Testis (tissue), 2 donors: ENCODE measurements at regions not wholly inside any gene's neighbourhood (a gene's known extent, or its start where the extent isn't known, plus 50 kb on each side); places are given as distances from the start of the nearest gene placed in this dataset.

Experiments
- DNase-seq: peaks from one replicate; pipeline ENCODE4 v3.0.0-alpha.2; 2019
- H3K27ac ChIP-seq, 2 donors: fragments of 200-600 bp; sonication (generic); one replicate each; pipeline ENCODE4 v1.5.1; 2019
- H3K27me3 ChIP-seq: fragments of 200-600 bp; sonication (generic); one replicate; pipeline ENCODE4 v1.5.1; 2019
- H3K36me3 ChIP-seq: fragments of 200-600 bp; sonication (generic); one replicate; pipeline ENCODE4 v1.5.1; 2017; ENCODE audit warnings: low read depth; ENCODE audit errors: missing control alignments
- H3K4me1 ChIP-seq: fragments of 200-600 bp; sonication (generic); one replicate; pipeline ENCODE4 v1.5.1; 2019
- H3K4me3 ChIP-seq, 2 donors: fragments of 200-600 bp; sonication (generic); one replicate each; pipeline ENCODE4 v1.5.1; 2017 to 2019
- H3K9me3 ChIP-seq: fragments of 200-600 bp; sonication (generic); one replicate; pipeline ENCODE4 v1.5.1; 2017
- CTCF ChIP-seq, 3 experiments: fragments of 450-650 bp in 2 of 3; fragments of 200-600 bp in 1 of 3; sonication (generic) in 1 of 3; IDR thresholded peaks; one replicate each; pipeline ENCODE4 v1.5.1; 2016 to 2019; ENCODE audit warnings: antibody characterized with exemption in 3 of 3, mild to moderate bottlenecking in 2 of 3, moderate library complexity in 1 of 3
- POLR2A ChIP-seq: fragments of 450-650 bp; IDR thresholded peaks from one replicate; pipeline ENCODE4 v1.6.1; 2017; ENCODE audit warnings: antibody characterized with exemption, mild to moderate bottlenecking, moderate library complexity
- WGBS, 2 donors: methylation state at CpG; one replicate each; pipeline ENCODE4 v1.1.5; 2018; 5-methylcytosine and 5-hydroxymethylcytosine counted together
- intact Hi-C: fragments of 100-400 bp; cut with DNase I; formaldehyde crosslinking; loops from one replicate; pipeline ENCODE4 v1.15.1; 2023; ENCODE audit warnings: low total_unique reads

GRCh38 chr6:90811596-90812226, 224.8 kb upstream of the MAP3K7 start:
- WGBS, 2 donors, result 80 to 82% methylated on average over 11 of the region's 11 CpGs
- H3K36me3 ChIP-seq, result no peaks in the 10 kb centered on the region
- DNase-seq, result no peak
- H3K27me3 ChIP-seq, result no peaks in the 10 kb centered on the region
- intact Hi-C loops, result no loop called here
- no peak overlapping the region for H3K27ac ChIP-seq
- H3K9me3 ChIP-seq, result no peaks in the 10 kb centered on the region
- TF ChIP-seq CTCF (IDR thresholded peaks at IDR 0.05) (no peak), POLR2A (no peak)
- H3K4me1 ChIP-seq, result no peaks in the 10 kb centered on the region
- H3K4me3 ChIP-seq, result no peak overlapping the region

GRCh38 chr6:90809035-90809434, 222.2 kb upstream of the MAP3K7 start:
- no peaks in the 10 kb centered on the region for H3K9me3 ChIP-seq
- no peaks in the 10 kb centered on the region for H3K27me3 ChIP-seq
- no peak overlapping the region for H3K27ac ChIP-seq
- no peak for DNase-seq
- no peaks in the 10 kb centered on the region for H3K4me1 ChIP-seq
- H3K36me3 ChIP-seq, result no peaks in the 10 kb centered on the region
- no peak for TF ChIP-seq CTCF (IDR thresholded peaks at IDR 0.05)
- TF ChIP-seq POLR2A, result no peak
- 75 to 86% methylated on average over 4 of the region's 4 CpGs for WGBS, 2 donors
- no peak overlapping the region for H3K4me3 ChIP-seq
- intact Hi-C loops, result no loop called here

DNA sequence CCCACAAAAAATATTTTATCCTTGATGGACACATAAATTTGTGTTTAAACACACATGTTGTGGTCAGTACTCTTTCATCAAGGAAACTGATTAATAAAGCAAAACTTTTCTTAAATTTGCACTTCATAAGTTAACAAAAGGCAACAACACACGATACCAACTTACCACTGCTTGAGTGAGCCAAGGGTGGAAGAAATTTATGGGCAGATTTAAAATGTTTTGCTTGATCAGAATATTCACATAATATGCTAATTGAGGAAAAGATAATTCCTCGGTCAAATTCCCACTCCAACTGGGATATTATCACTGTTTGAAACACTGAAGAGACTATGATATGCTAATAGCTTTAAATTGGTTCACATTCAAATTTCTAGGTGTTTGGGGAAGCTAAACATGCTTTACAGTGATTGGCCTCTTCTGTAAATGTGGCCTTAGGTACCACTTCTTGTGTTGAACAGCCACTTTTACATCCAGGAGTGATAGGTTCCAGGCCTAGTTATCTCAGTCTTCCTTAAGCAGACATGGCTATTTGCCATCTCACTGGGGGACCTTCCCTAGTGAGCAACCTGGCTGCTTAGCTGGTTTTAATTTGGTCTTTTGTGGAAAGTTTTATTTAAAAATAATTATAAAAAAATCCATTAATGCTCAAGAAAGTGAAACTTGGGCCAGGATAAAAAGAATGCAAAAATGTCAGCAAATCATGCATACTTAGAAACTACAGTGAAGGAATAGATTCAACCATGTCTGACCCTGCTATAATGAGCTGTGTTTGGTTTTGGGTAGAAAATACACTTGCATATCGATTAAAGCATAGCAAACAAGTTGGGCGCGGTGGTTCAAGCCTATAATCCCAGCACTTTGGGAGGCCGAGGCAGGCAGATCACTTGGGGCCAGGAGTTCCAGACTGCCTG, 221.2 kb upstream of the MAP3K7 start:
- no peak overlapping the region for H3K4me3 ChIP-seq
- no peak overlapping the region for H3K27ac ChIP-seq
- H3K9me3 ChIP-seq, result no peaks in the 10 kb centered on the region
- no peaks in the 10 kb centered on the region for H3K36me3 ChIP-seq
- intact Hi-C loops, result no loop called here
- WGBS, 2 donors, result 73 to 74% methylated on average over 6 of the region's 6 CpGs
- H3K4me1 ChIP-seq, result no peaks in the 10 kb centered on the region
- no peak for TF ChIP-seq CTCF (IDR thresholded peaks at IDR 0.05)
- no peak for TF ChIP-seq POLR2A
- H3K27me3 ChIP-seq, result no peaks in the 10 kb centered on the region
- DNase-seq, result no peak

GRCh38 chr6:90805619-90806155, 218.8 kb upstream of the MAP3K7 start:
- H3K4me3 ChIP-seq, result no peak overlapping the region
- DNase-seq, result no peak
- no peak overlapping the region for H3K27ac ChIP-seq
- no peaks in the 10 kb centered on the region for H3K4me1 ChIP-seq
- no peaks in the 10 kb centered on the region for H3K36me3 ChIP-seq
- 53 to 59% methylated on average over 1 of the region's 1 CpG for WGBS, 2 donors
- H3K9me3 ChIP-seq, result no peaks in the 10 kb centered on the region
- intact Hi-C loops, result no loop called here
- TF ChIP-seq POLR2A (no peak), CTCF (IDR thresholded peaks at IDR 0.05) (no peak)
- H3K27me3 ChIP-seq, result no peaks in the 10 kb centered on the region
